GM12878 (cell line): ENCODE measurements at regions not wholly inside any gene's neighbourhood (a gene's known extent, or its start where the extent isn't known, plus 50 kb on each side); places are given as distances from the start of the nearest gene placed in this dataset.

Experiments
- ATF7 ChIP-seq: fragments of 450-650 bp; IDR thresholded peaks from 2 replicates; pipeline ENCODE4 v1.6.1; 2016; ENCODE audit warnings: low read depth, mild to moderate bottlenecking
- CEBPZ ChIP-seq: fragments of 150-350 bp; IDR thresholded peaks from 2 replicates; pipeline ENCODE4 v1.6.1; 2016; ENCODE audit warnings: low read depth, low read length
- DPF2 ChIP-seq: fragments of 450-650 bp; IDR thresholded peaks from 2 replicates; pipeline ENCODE4 v1.6.1; 2017; ENCODE audit warnings: mild to moderate bottlenecking
- EP300 ChIP-seq, 2 experiments: fragments of 150-350 bp in 1 of 2; IDR thresholded peaks; 2 replicates each; pipeline ENCODE4 v1.6.1; 2011 to 2012; ENCODE audit warnings: low read depth in 2 of 2, low read length in 2 of 2, borderline replicate concordance in 1 of 2, improper control_type of control experiment in 1 of 2, inconsistent platforms in 1 of 2; ENCODE audit not compliant: control insufficient read depth in 1 of 2
- GATAD2B ChIP-seq: fragments of 450-650 bp; conservative IDR thresholded peaks from 2 replicates; pipeline ENCODE4 v1.6.1; 2017; ENCODE audit warnings: low read depth, mild to moderate bottlenecking, moderate library complexity
- HSF1 ChIP-seq: fragments of 150-350 bp; IDR thresholded peaks from 2 replicates; pipeline ENCODE4 v1.6.1; 2014; ENCODE audit warnings: mild to moderate bottlenecking, low read depth, low read length
- NR2F1 ChIP-seq: fragments of 450-650 bp; conservative IDR thresholded peaks from 2 replicates; pipeline ENCODE4 v1.6.1; 2017; ENCODE audit warnings: mild to moderate bottlenecking
- POLR2AphosphoS2 ChIP-seq: IDR thresholded peaks from 2 replicates; pipeline ENCODE4 v1.6.1; 2011; ENCODE audit warnings: low read depth, mild to moderate bottlenecking, low read length, improper control_type of control experiment, moderate library complexity
- SKIL ChIP-seq: fragments of 450-650 bp; IDR thresholded peaks from 2 replicates; pipeline ENCODE4 v1.6.1; 2017; ENCODE audit warnings: mild to moderate bottlenecking, low read depth, inconsistent platforms; ENCODE audit not compliant: poor library complexity, severe bottlenecking
- ZNF24 ChIP-seq: fragments of 450-650 bp; IDR thresholded peaks from 2 replicates; pipeline ENCODE4 v1.6.1; 2017; ENCODE audit warnings: antibody characterized with exemption, mild to moderate bottlenecking
- TF ChIP-seq, protein P1 (sequence below): IDR thresholded peaks from 2 replicates; pipeline ENCODE4 v1.6.1; 2011; ENCODE audit warnings: mild to moderate bottlenecking, low read depth, low read length, moderate library complexity; ENCODE audit not compliant: insufficient replicate concordance

GRCh38 chr10:130542761-130543160 is 406.6 kb downstream of the GLRX3 start (continued):
- TF ChIP-seq HSF1 (no peak), GATAD2B (no peak), DPF2 (no peak), SKIL (no peak), EP300 (IDR thresholded peaks at IDR 0.05; ENCODE audit: borderline replicate concordance in 1 of 2, control insufficient read depth in 1 of 2, low read depth in 2 of 2, low read length in 2 of 2) (no peak), POLR2AphosphoS2 (no peak), CEBPZ (no peak), ATF7 (no peak), NR2F1 (no peak), ZNF24 (no peak)
- TF ChIP-seq, protein P1, sequence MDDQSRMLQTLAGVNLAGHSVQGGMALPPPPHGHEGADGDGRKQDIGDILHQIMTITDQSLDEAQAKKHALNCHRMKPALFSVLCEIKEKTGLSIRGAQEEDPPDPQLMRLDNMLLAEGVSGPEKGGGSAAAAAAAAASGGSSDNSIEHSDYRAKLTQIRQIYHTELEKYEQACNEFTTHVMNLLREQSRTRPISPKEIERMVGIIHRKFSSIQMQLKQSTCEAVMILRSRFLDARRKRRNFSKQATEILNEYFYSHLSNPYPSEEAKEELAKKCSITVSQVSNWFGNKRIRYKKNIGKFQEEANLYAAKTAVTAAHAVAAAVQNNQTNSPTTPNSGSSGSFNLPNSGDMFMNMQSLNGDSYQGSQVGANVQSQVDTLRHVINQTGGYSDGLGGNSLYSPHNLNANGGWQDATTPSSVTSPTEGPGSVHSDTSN: no peak
